ENCODE measurements at regions not wholly inside any gene's neighbourhood (a gene's known extent, or its start where the extent isn't known, plus 50 kb on each side); places are given as distances from the start of the nearest gene placed in this dataset.

GRCh38 chrX:46327566-46328115 lies 217.6 kb downstream of the ZNF674 start (continued):
- TF ChIP-seq THAP9 (CRISPR knock-in tag; IDR thresholded peaks at IDR 0.05; ENCODE audit: borderline replicate concordance) (no peak), ZNF749 (CRISPR knock-in tag; IDR thresholded peaks at IDR 0.05; ENCODE audit: borderline replicate concordance) (no peak), ZNF562 (CRISPR knock-in tag; IDR thresholded peaks at IDR 0.05; ENCODE audit: borderline replicate concordance) (no peak), SOX5 (CRISPR knock-in tag; IDR thresholded peaks at IDR 0.05; ENCODE audit: borderline replicate concordance) (peak; percentile 83), EHMT2 (IDR thresholded peaks at IDR 0.05; ENCODE audit: borderline replicate concordance, low read depth, low read length) (no peak), ONECUT2 (CRISPR knock-in tag; IDR thresholded peaks at IDR 0.05) (0 out of 2 replicates have a peak, but pooled peaks have one; percentile 28), ZMYM2 (CRISPR knock-in tag; IDR thresholded peaks at IDR 0.05) (no peak), HDAC6 (IDR thresholded peaks at IDR 0.05; ENCODE audit: low read depth, low read length) (no peak), ZNF20 (CRISPR knock-in tag; IDR thresholded peaks at IDR 0.05) (no peak), ZNF652 (CRISPR knock-in tag; IDR thresholded peaks at IDR 0.05; ENCODE audit: borderline replicate concordance, low read depth) (0 out of 2 replicates have a peak, but pooled peaks have one; percentile 30), ZBTB37 (CRISPR knock-in tag; IDR thresholded peaks at IDR 0.05) (no peak), ZNF720 (CRISPR knock-in tag; IDR thresholded peaks at IDR 0.05) (no peak), ETS1 (CRISPR knock-in tag; IDR thresholded peaks at IDR 0.05) (no peak), PHF5A (CRISPR knock-in tag; IDR thresholded peaks at IDR 0.05; ENCODE audit: low read depth, unreplicated experiment) (no peak), KDM6A (CRISPR knock-in tag; IDR thresholded peaks at IDR 0.05; ENCODE audit: low read depth) (peak; percentile 46; the same call in 1 of the 2 replicates), ATF5 (CRISPR knock-in tag; IDR thresholded peaks at IDR 0.05; ENCODE audit: low read depth) (no peak), PHF20 (CRISPR knock-in tag; IDR thresholded peaks at IDR 0.05) (no peak), PLRG1 (conservative IDR thresholded peaks at IDR 0.05) (no peak), ZFP36L1 (CRISPR knock-in tag; IDR thresholded peaks at IDR 0.05) (no peak), ZNF12 (CRISPR knock-in tag; IDR thresholded peaks at IDR 0.05) (no peak), ZSCAN21 (CRISPR knock-in tag; IDR thresholded peaks at IDR 0.05; ENCODE audit: borderline replicate concordance) (no peak), KAT7 (CRISPR knock-in tag; IDR thresholded peaks at IDR 0.05; ENCODE audit: borderline replicate concordance) (no peak), NR2C2 (CRISPR knock-in tag; IDR thresholded peaks at IDR 0.05; ENCODE audit: borderline replicate concordance) (peak; percentile 75; the same call in 1 of the 2 replicates), ZNF18 (CRISPR knock-in tag; IDR thresholded peaks at IDR 0.05; ENCODE audit: insufficient replicate concordance) (no peak)
